K562 (cell line): ENCODE measurements at regions not wholly inside any gene's neighbourhood (a gene's known extent, or its start where the extent isn't known, plus 50 kb on each side); places are given as distances from the start of the nearest gene placed in this dataset.

Experiments used
- CHD2 ChIP-seq: IDR thresholded peaks from 2 replicates; pipeline ENCODE4 v1.6.1; 2011; ENCODE audit warnings: low read depth, low read length
- CTCF ChIP-seq, 3 experiments: IDR thresholded peaks in 2 of 3; conservative IDR thresholded peaks in 1 of 3; 2 replicates each; pipeline ENCODE4 v1.5.1; 2011 to 2012; ENCODE audit warnings: low read length in 3 of 3, mild to moderate bottlenecking in 3 of 3, control low read depth in 2 of 3, improper control_type of control experiment in 1 of 3, inconsistent platforms in 1 of 3, low read depth in 1 of 3, mixed read lengths in 1 of 3, moderate library complexity in 1 of 3; ENCODE audit not compliant: insufficient read depth in 2 of 3
- GATA2 ChIP-seq: sonication (generic); formaldehyde crosslinking; IDR thresholded peaks from 2 replicates; pipeline ENCODE4 v1.4.0; 2020; ENCODE audit warnings: mild to moderate bottlenecking, missing genetic modification reagents
- JUNB ChIP-seq: fragments of 450-650 bp; formaldehyde crosslinking; conservative IDR thresholded peaks from 2 replicates; pipeline ENCODE4 v1.4.0; 2020; ENCODE audit warnings: mild to moderate bottlenecking
- MAFF ChIP-seq: IDR thresholded peaks from 2 replicates; pipeline ENCODE4 v1.6.1; 2012; ENCODE audit warnings: low read length, improper control_type of control experiment
- NFIX ChIP-seq: fragments of 250-450 bp; sonication (Bioruptor Pico); IDR thresholded peaks from 2 replicates; pipeline ENCODE4 v1.4.0; 2020; ENCODE audit warnings: low read depth, mild to moderate bottlenecking, moderate library complexity
- SIN3A ChIP-seq, 2 experiments: fragments of 150-350 bp in 1 of 2; IDR thresholded peaks; 2 replicates each; pipeline ENCODE4 v1.6.1; 2011 to 2016; ENCODE audit warnings: borderline replicate concordance in 2 of 2, low read depth in 2 of 2, low read length in 2 of 2, mild to moderate bottlenecking in 2 of 2, moderate library complexity in 2 of 2; ENCODE audit not compliant: control insufficient read depth in 1 of 2
- SRF ChIP-seq, 2 experiments: fragments of 250-450, 450-650 bp in 1 of 2; sonication (Bioruptor Pico) in 1 of 2; sonication (generic) in 1 of 2; formaldehyde crosslinking; IDR thresholded peaks; 2 replicates each; pipeline versions ENCODE4 v1.5.0 to v1.5.1; 2020 to 2022; ENCODE audit warnings: mild to moderate bottlenecking in 1 of 2, missing genetic modification reagents in 1 of 2
- ZBED1 ChIP-seq: IDR thresholded peaks from 2 replicates; pipeline ENCODE4 v1.6.1; 2014
- ZNF740 ChIP-seq, 3 experiments: fragments of 200-800 bp in 1 of 3; sonication (Bioruptor generic) in 1 of 3; sonication (generic) in 1 of 3; formaldehyde crosslinking in 1 of 3; IDR thresholded peaks; 2 replicates each; pipeline versions ENCODE4 v1.6.1 to v1.8.0; 2016 to 2022; ENCODE audit warnings: mild to moderate bottlenecking in 2 of 3, missing compliant biosample characterization in 2 of 3, missing genetic modification characterization in 2 of 3, missing genetic modification reagents in 1 of 3
- ZSCAN29 ChIP-seq: fragments of 450-650 bp; IDR thresholded peaks from 2 replicates; pipeline ENCODE4 v1.6.1; 2017

GRCh38 chr5:110038297-110038997, 348.7 kb downstream of the MAN2A1 start:
- TF ChIP-seq GATA2 (CRISPR knock-in tag) (no peak), SIN3A (IDR thresholded peaks at IDR 0.05; ENCODE audit: borderline replicate concordance in 2 of 2, control insufficient read depth in 1 of 2, low read depth in 2 of 2, low read length in 2 of 2) (no peak), MAFF (no peak), ZBED1 (no peak), SRF (CRISPR knock-in tag; IDR thresholded peaks at IDR 0.05) (no peak), CHD2 (no peak), JUNB (CRISPR knock-in tag) (no peak), CTCF (IDR thresholded peaks at IDR 0.05 in 2 of 3, conservative IDR thresholded peaks at IDR 0.05 in 1 of 3; ENCODE audit: insufficient read depth in 2 of 3, low read depth in 1 of 3, low read length in 3 of 3) (no peak), NFIX (CRISPR knock-in tag) (no peak), ZNF740 (CRISPR knock-in tag; IDR thresholded peaks at IDR 0.05) (no peak), ZNF740 (tag; IDR thresholded peaks at IDR 0.05) (no peak), ZSCAN29 (no peak)
